ENCODE measurements at regions not wholly inside any gene's neighbourhood (a gene's known extent, or its start where the extent isn't known, plus 50 kb on each side); places are given as distances from the start of the nearest gene placed in this dataset.

DNA sequence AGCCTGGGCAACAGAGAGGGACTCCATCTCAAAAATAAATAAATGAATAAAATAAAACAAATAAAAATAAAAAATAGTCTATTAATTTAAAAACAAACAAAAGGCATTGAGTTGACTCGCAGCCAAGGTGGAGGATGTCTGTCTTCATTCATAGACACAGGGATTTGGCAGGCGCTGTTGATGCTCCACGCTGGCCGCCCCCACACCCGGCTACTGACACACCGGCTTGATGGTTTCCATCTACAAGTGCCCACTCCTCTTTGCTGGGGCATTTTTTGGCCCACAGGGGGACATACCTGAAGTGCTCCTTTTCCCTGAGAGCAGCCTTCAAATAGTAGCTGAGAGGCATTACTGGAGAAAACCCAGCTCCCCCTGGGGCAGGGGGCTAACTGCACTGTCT is 178.3 kb upstream of the RALGAPA2 start:
- TF ChIP-seq POLR2AphosphoS5 (IDR thresholded peaks at IDR 0.05): no peak
- TF ChIP-seq, protein P1, sequence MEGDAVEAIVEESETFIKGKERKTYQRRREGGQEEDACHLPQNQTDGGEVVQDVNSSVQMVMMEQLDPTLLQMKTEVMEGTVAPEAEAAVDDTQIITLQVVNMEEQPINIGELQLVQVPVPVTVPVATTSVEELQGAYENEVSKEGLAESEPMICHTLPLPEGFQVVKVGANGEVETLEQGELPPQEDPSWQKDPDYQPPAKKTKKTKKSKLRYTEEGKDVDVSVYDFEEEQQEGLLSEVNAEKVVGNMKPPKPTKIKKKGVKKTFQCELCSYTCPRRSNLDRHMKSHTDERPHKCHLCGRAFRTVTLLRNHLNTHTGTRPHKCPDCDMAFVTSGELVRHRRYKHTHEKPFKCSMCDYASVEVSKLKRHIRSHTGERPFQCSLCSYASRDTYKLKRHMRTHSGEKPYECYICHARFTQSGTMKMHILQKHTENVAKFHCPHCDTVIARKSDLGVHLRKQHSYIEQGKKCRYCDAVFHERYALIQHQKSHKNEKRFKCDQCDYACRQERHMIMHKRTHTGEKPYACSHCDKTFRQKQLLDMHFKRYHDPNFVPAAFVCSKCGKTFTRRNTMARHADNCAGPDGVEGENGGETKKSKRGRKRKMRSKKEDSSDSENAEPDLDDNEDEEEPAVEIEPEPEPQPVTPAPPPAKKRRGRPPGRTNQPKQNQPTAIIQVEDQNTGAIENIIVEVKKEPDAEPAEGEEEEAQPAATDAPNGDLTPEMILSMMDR (IDR thresholded peaks at IDR 0.05): no peak

Data from breast epithelium (tissue), 3 donors.